ENCODE measurements at regions not wholly inside any gene's neighbourhood (a gene's known extent, or its start where the extent isn't known, plus 50 kb on each side); places are given as distances from the start of the nearest gene placed in this dataset.

DNA sequence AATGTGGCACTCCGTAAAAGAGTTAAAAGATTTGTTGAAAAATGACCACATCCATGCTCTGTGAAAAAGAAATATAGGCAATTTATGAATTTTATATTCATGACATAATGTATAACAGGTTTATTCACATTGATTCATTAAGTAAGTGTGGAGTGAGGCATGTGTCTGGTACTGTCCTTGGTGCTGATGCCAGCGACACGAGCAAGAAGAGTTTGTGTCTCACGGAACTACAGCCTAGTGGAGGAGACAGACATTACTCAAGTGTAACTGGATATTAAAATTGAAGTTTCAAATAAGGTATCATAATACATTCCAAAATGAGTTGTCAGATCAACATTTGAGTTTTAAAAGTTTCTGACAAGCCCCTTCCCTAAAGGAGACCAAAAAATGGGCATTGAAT is 122.7 kb upstream of the PRNP start:
- TF ChIP-seq, protein P1, sequence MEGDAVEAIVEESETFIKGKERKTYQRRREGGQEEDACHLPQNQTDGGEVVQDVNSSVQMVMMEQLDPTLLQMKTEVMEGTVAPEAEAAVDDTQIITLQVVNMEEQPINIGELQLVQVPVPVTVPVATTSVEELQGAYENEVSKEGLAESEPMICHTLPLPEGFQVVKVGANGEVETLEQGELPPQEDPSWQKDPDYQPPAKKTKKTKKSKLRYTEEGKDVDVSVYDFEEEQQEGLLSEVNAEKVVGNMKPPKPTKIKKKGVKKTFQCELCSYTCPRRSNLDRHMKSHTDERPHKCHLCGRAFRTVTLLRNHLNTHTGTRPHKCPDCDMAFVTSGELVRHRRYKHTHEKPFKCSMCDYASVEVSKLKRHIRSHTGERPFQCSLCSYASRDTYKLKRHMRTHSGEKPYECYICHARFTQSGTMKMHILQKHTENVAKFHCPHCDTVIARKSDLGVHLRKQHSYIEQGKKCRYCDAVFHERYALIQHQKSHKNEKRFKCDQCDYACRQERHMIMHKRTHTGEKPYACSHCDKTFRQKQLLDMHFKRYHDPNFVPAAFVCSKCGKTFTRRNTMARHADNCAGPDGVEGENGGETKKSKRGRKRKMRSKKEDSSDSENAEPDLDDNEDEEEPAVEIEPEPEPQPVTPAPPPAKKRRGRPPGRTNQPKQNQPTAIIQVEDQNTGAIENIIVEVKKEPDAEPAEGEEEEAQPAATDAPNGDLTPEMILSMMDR (IDR thresholded peaks at IDR 0.05) = peak; percentile 42
- no peak for TF ChIP-seq JUND (IDR thresholded peaks at IDR 0.05)
- no peak for TF ChIP-seq POLR2AphosphoS5 (IDR thresholded peaks at IDR 0.05; ENCODE audit: low read depth, low read length)
- no peak for TF ChIP-seq TAF1 (IDR thresholded peaks at IDR 0.05; ENCODE audit: borderline replicate concordance, low read depth, low read length)

Measured in SK-N-SH (cell line).